Stomach (tissue), 8 donors: ENCODE measurements at regions not wholly inside any gene's neighbourhood (a gene's known extent, or its start where the extent isn't known, plus 50 kb on each side); places are given as distances from the start of the nearest gene placed in this dataset.
"Not testable (repeated sequence)": the region's sequence is repeated elsewhere in the genome, so short reads cannot be mapped to it uniquely, and the experiment has no call there.

Experiments used
- DNase-seq, 2 donors: peaks; one replicate each; pipeline versions ENCODE4 v3.0.0 to v3.0.0-alpha.2; 2013 to 2019
- H3K27ac ChIP-seq, 5 donors: fragments of 200-600 bp in 4 of 5; sonication (generic) in 4 of 5; one replicate each; pipeline ENCODE4 v1.5.1; 2013 to 2019; ENCODE audit warnings: mild to moderate bottlenecking in 1 of 5, moderate library complexity in 1 of 5
- H3K27me3 ChIP-seq, 3 donors: fragments of 200-600 bp; sonication (generic); one replicate each; pipeline ENCODE4 v1.5.1; 2017 to 2019; ENCODE audit warnings: mixed run types in 1 of 3
- H3K36me3 ChIP-seq, 4 donors: fragments of 200-600 bp; sonication (generic); 1 replicate in 3 of 4; 2 replicates in 1 of 4; pipeline ENCODE4 v1.5.1; 2016 to 2019
- H3K4me1 ChIP-seq, 4 donors: fragments of 200-600 bp; sonication (generic); one replicate each; pipeline ENCODE4 v1.5.1; 2016 to 2019
- H3K4me3 ChIP-seq, 4 donors: fragments of 200-600 bp; sonication (generic) in 3 of 4; one replicate each; pipeline ENCODE4 v1.5.1; 2016 to 2019; ENCODE audit warnings: mild to moderate bottlenecking in 1 of 4
- H3K9me3 ChIP-seq, 4 donors: fragments of 200-600 bp; sonication (generic); one replicate each; pipeline ENCODE4 v1.5.1; 2016 to 2019
- EP300 ChIP-seq: sonication (generic); formaldehyde crosslinking; IDR thresholded peaks from one replicate; pipeline ENCODE4 v1.6.1; 2017; ENCODE audit warnings: antibody characterized with exemption
- POLR2A ChIP-seq, 4 donors: fragments of 450-650 bp; IDR thresholded peaks; one replicate each; pipeline ENCODE4 v1.6.1; 2016; ENCODE audit warnings: antibody characterized with exemption in 4 of 4, control low read depth in 2 of 4, mild to moderate bottlenecking in 1 of 4, moderate library complexity in 1 of 4
- POLR2AphosphoS5 ChIP-seq, 3 donors: sonication (generic); formaldehyde crosslinking; IDR thresholded peaks; one replicate each; pipeline ENCODE4 v1.6.1; 2016; ENCODE audit warnings: antibody characterized with exemption in 3 of 3
- WGBS, 5 donors: extraction: QIAGEN DNeasy Blood & Tissue Kit in 3 of 5; methylation state at CpG; one replicate each; pipeline versions ENCODE4 v1.1.5 to v1.1.7; 2013 to 2018; 5-methylcytosine and 5-hydroxymethylcytosine counted together
- intact Hi-C: fragments of 100-400 bp; cut with DNase I; formaldehyde crosslinking; loops from one replicate; pipeline ENCODE4 v1.15.1; 2023; ENCODE audit warnings: low total_unique reads
- TF ChIP-seq, protein P1 (sequence below), 7 experiments: fragments of 450-650 bp in 4 of 7; fragments of 200-600 bp in 3 of 7; sonication (generic) in 3 of 7; IDR thresholded peaks; one replicate each; pipeline ENCODE4 v1.5.1; 2016 to 2019; ENCODE audit warnings: antibody characterized with exemption in 7 of 7, control low read depth in 2 of 7, mild to moderate bottlenecking in 1 of 7
- donor health status: healthy with polysubstance abuse.
- donor health status: Bipolar disorder and iron deficiency.
- donor health status: healthy.

DNA sequence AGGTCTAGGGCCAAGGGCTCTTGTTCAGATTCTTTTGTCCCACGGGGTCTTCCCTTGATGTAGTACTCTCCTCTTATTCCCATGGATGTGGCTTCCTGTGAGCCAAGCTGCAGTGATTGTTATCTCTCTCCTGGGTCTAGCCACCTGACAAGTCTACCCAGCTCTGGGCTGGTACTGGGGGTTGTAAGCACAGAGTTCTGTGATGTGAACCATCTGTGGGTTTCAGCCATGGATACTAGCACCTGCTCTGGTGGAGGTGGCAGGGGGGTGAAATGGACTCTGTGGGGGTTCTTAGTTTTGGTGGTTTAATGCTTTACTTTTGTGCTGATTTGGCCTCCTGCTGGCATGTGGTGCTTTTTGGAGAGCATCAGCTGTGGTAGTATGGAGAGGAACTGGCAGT is 350.8 kb downstream of the DNAJB9 start:
- Histone ChIP-seq H3K36me3 (no peaks in the 10 kb centered on the region), H3K4me1 (no peaks in the 10 kb centered on the region), H3K4me3 (no peak overlapping the region), H3K27me3 (no peaks in the 10 kb centered on the region), H3K27ac (no peak overlapping the region), H3K9me3 (peaks cover 0 to 30% (median 6%) of the 10 kb centered on the region in 4 donors)
- intact Hi-C loops, result no loop called here
- 28 to 82% (median 79%) methylated on average over 1 of the region's 1 CpG for WGBS, 5 donors
- no peak for TF ChIP-seq EP300
- no peak for TF ChIP-seq POLR2A (IDR thresholded peaks at IDR 0.05)
- TF ChIP-seq, protein P1, sequence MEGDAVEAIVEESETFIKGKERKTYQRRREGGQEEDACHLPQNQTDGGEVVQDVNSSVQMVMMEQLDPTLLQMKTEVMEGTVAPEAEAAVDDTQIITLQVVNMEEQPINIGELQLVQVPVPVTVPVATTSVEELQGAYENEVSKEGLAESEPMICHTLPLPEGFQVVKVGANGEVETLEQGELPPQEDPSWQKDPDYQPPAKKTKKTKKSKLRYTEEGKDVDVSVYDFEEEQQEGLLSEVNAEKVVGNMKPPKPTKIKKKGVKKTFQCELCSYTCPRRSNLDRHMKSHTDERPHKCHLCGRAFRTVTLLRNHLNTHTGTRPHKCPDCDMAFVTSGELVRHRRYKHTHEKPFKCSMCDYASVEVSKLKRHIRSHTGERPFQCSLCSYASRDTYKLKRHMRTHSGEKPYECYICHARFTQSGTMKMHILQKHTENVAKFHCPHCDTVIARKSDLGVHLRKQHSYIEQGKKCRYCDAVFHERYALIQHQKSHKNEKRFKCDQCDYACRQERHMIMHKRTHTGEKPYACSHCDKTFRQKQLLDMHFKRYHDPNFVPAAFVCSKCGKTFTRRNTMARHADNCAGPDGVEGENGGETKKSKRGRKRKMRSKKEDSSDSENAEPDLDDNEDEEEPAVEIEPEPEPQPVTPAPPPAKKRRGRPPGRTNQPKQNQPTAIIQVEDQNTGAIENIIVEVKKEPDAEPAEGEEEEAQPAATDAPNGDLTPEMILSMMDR (IDR thresholded peaks at IDR 0.05), result no peak
- TF ChIP-seq POLR2AphosphoS5 (IDR thresholded peaks at IDR 0.05), result no peak
- no peak for DNase-seq

DNA sequence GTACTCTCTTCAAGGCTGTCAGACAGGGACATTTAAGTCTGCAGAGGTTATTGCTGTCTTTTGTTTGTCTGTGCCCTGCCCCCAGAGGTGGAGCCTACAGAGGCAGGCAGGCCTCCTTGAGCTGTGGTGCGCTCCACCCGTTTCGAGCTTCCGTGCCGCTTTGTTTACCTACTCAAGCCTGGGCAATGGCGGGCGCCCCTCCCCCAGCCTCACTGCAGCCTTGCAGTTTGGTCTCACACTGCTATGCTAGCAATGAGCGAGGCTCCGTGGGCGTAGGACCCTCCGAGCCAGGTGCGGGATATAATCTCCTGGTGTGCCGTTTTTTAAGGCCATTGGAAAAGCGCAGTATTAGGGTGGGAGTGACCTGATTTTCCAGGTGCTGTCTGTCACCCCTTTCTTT is 373.4 kb downstream of the DNAJB9 start:
- intact Hi-C loops, DNase-seq, H3K36me3 ChIP-seq, H3K27me3 ChIP-seq, H3K4me3 ChIP-seq, H3K27ac ChIP-seq, H3K4me1 ChIP-seq: not testable (repeated sequence)
- WGBS, 5 donors, result 90 to 98% (median 96%) methylated on average over 13 to 14 of the region's 14 CpGs
- peaks cover 0 to 18% (median 9%) of the 10 kb centered on the region in 4 donors for H3K9me3 ChIP-seq

DNA sequence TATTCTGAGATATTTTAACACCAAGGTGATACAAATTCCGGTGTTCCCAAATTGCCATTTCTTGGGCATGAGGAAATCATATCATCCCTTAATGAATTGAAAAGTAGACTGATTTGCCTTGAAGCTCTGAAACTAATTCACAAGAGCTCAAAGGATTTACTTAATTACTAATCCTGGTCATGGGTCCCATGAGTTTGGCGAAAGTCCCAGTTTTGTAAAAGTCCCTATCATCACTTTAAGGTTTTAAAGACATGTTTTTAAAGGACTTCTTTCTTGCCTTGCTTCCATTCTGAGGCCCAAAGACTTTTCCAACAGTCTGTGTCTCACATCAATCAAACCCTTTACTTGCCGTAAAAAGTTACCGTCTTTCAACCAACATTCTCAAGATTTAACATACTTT is 377.9 kb downstream of the DNAJB9 start:
- TF ChIP-seq POLR2AphosphoS5 (IDR thresholded peaks at IDR 0.05) (no peak), EP300 (no peak), POLR2A (IDR thresholded peaks at IDR 0.05) (no peak)
- TF ChIP-seq, protein P1 (IDR thresholded peaks at IDR 0.05), result no peak
- Histone ChIP-seq H3K4me1 (no peaks in the 10 kb centered on the region), H3K36me3 (no peaks in the 10 kb centered on the region), H3K9me3 (peaks cover 0 to 18% (median 9%) of the 10 kb centered on the region in 4 donors), H3K27me3 (no peaks in the 10 kb centered on the region), H3K27ac (no peak overlapping the region), H3K4me3 (no peak overlapping the region)
- no peak for DNase-seq
- intact Hi-C loops, result no loop called here
- 77 to 91% (median 84%) methylated on average over 4 of the region's 4 CpGs for WGBS, 5 donors

DNA sequence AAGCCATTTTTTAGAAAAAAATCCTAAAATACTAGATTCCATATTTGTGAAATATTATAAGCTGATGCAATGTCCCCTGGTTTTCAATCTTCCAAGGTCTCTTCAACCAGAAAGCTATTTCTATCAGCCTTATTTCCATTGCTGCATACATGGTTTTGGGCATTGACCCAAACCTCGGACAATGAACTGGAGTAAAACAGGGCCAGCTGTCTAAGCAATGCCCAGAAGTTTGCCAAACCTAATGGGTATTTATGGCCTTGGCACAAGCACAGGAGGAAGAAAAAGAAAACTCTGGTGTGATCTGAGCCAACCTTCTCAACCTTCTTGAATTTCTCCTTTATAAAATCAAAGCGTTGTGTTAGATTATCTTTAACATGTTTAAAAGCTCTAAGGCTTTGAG is 402.3 kb downstream of the DNAJB9 start:
- TF ChIP-seq POLR2AphosphoS5 (IDR thresholded peaks at IDR 0.05) (no peak), POLR2A (IDR thresholded peaks at IDR 0.05) (no peak)
- WGBS, 5 donors, result 26 to 54% (median 33%) methylated on average over 2 of the region's 2 CpGs
- Histone ChIP-seq H3K27me3 (no peaks in the 10 kb centered on the region), H3K4me1 (no peaks in the 10 kb centered on the region), H3K9me3 (no peaks in the 10 kb centered on the region), H3K27ac (no peak overlapping the region), H3K36me3 (no peaks in the 10 kb centered on the region), H3K4me3 (no peak overlapping the region)
- peak; percentile 23 to 27 for DNase-seq
- intact Hi-C loops, result no loop called here

DNA sequence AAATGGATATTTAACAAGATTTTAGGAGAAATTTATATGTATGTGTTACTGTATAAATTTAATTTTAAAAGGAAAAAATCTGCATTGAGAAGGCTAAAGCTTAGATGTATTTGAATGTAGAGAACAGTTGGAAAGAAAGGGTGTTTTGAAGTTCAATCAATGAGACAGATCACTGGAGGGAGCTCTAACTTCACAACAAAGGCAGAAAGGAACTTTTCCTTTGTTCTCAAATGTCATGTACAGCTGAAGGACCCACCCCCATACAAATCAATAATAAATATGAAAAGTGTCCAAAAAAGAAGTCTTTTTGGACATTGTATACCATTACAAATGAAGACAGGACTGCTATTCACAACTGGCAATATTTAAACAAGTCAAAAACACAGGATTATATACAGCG is 403.4 kb downstream of the DNAJB9 start:
- H3K4me3 ChIP-seq, result no peak overlapping the region
- intact Hi-C loops, result no loop called here

More for the DNA sequence above, 403.4 kb downstream of the DNAJB9 start:
- Histone ChIP-seq H3K9me3 (no peaks in the 10 kb centered on the region), H3K4me1 (no peaks in the 10 kb centered on the region), H3K27ac (no peak overlapping the region), H3K27me3 (no peaks in the 10 kb centered on the region), H3K36me3 (no peaks in the 10 kb centered on the region)
- 81 to 97% (median 95%) methylated on average over 1 of the region's 1 CpG for WGBS, 5 donors
- TF ChIP-seq EP300, result no peak
- TF ChIP-seq POLR2A (IDR thresholded peaks at IDR 0.05), result no peak
- TF ChIP-seq, protein P1 (IDR thresholded peaks at IDR 0.05), result no peak
- peak in 1 of 2 donors; percentile 54 for DNase-seq
